ENCODE measurements at regions not wholly inside any gene's neighbourhood (a gene's known extent, or its start where the extent isn't known, plus 50 kb on each side); places are given as distances from the start of the nearest gene placed in this dataset.

- no peak overlapping the region for H2AFZ ChIP-seq (replicated peaks)
- Mint-ChIP-seq H3K4me1 (peaks cover under 1% of the 10 kb centered on the region), H3K4me3 (no peak overlapping the region), H3K9me3 (no peaks in the 10 kb centered on the region), H3K27ac (no peak overlapping the region), H3K27me3 (ENCODE audit: insufficient read depth, low read depth) (no peaks in the 10 kb centered on the region), H3K36me3 (no peaks in the 10 kb centered on the region)
- H3K9ac ChIP-seq: no peak overlapping the region
- no peak overlapping the region for H3K4me2 ChIP-seq
- no peak overlapping the region for H3K4me3 ChIP-seq
- no peak for DNase-seq (ENCODE audit: low spot score)
- H3K79me2 ChIP-seq (ENCODE audit: low read depth): peaks cover 28% of the 10 kb centered on the region
- no peak overlapping the region for H3K27ac ChIP-seq
- H3K36me3 ChIP-seq: no peaks in the 10 kb centered on the region
- H3K27me3 ChIP-seq: no peaks in the 10 kb centered on the region
- H3F3A ChIP-seq (ENCODE audit: low read depth): no peaks in the 10 kb centered on the region
- no peaks in the 10 kb centered on the region for H3K9me3 ChIP-seq (ENCODE audit: low read depth)
- TF ChIP-seq EZH2 (IDR thresholded peaks at IDR 0.05) (no peak), CTCF (IDR thresholded peaks at IDR 0.05) (no peak), EZH2phosphoT487 (IDR thresholded peaks at IDR 0.05) (no peak)
- peaks cover 15% of the 10 kb centered on the region for H3K4me1 ChIP-seq
- no peaks in the 10 kb centered on the region for H4K20me1 ChIP-seq (ENCODE audit: low read depth)
These were observed 249.4 kb downstream of the DHX15 start for GRCh38 chr4:24334906-24335305.

- peaks cover 49% of the 10 kb centered on the region for H3K79me2 ChIP-seq (ENCODE audit: low read depth)
- no peak overlapping the region for H3K4me3 ChIP-seq
- peaks cover 38% of the 10 kb centered on the region for H3K4me1 Mint-ChIP-seq
These were observed 253.8 kb downstream of the DHX15 start for GRCh38 chr4:24330573-24330972.

GRCh38 chr4:24330172-24330571, 254.2 kb downstream of the DHX15 start:
- H3K4me3 Mint-ChIP-seq: no peak overlapping the region
- no peaks in the 10 kb centered on the region for H3K36me3 ChIP-seq
- H3K27ac Mint-ChIP-seq: no peak overlapping the region

More at GRCh38 chr4:24330573-24330972, 253.8 kb downstream of the DHX15 start:
- H3K27me3 ChIP-seq: no peaks in the 10 kb centered on the region
- no peak for TF ChIP-seq EZH2 (IDR thresholded peaks at IDR 0.05)
- no peak for TF ChIP-seq CTCF (IDR thresholded peaks at IDR 0.05)
- no peak for TF ChIP-seq EZH2phosphoT487 (IDR thresholded peaks at IDR 0.05)
- no peaks in the 10 kb centered on the region for H3K36me3 ChIP-seq
- H3K4me1 ChIP-seq: peaks cover 44% of the 10 kb centered on the region
- DNase-seq (ENCODE audit: low spot score): no peak
- H3K9me3 Mint-ChIP-seq: no peaks in the 10 kb centered on the region
- peaks cover 19% of the 10 kb centered on the region for H3F3A ChIP-seq (ENCODE audit: low read depth)
- no peaks in the 10 kb centered on the region for H3K9me3 ChIP-seq (ENCODE audit: low read depth)
- H3K36me3 Mint-ChIP-seq: no peaks in the 10 kb centered on the region
- no peak overlapping the region for H2AFZ ChIP-seq (replicated peaks)
- no peak overlapping the region for H3K4me3 Mint-ChIP-seq
- peak overlapping the region; percentile 82 for H3K4me2 ChIP-seq
- no peak overlapping the region for H3K27ac ChIP-seq
- no peak overlapping the region for H3K9ac ChIP-seq
- no peaks in the 10 kb centered on the region for H4K20me1 ChIP-seq (ENCODE audit: low read depth)
- H3K27ac Mint-ChIP-seq: no peak overlapping the region
- H3K27me3 Mint-ChIP-seq (ENCODE audit: insufficient read depth, low read depth): peaks cover 3% of the 10 kb centered on the region

More at GRCh38 chr4:24330172-24330571, 254.2 kb downstream of the DHX15 start:
- Mint-ChIP-seq H3K4me1 (peaks cover 38% of the 10 kb centered on the region), H3K27me3 (ENCODE audit: insufficient read depth, low read depth) (peaks cover 3% of the 10 kb centered on the region), H3K36me3 (no peaks in the 10 kb centered on the region), H3K9me3 (no peaks in the 10 kb centered on the region)
- H3K4me3 ChIP-seq: no peak overlapping the region
- no peak overlapping the region for H3K27ac ChIP-seq
- TF ChIP-seq CTCF (IDR thresholded peaks at IDR 0.05): no peak
- TF ChIP-seq EZH2phosphoT487 (IDR thresholded peaks at IDR 0.05): no peak
- no peak for TF ChIP-seq EZH2 (IDR thresholded peaks at IDR 0.05)
- peak overlapping the region; percentile 82 for H3K4me2 ChIP-seq
- H3K79me2 ChIP-seq (ENCODE audit: low read depth): peaks cover 52% of the 10 kb centered on the region
- H3K4me1 ChIP-seq: peaks cover 44% of the 10 kb centered on the region
- no peak overlapping the region for H3K9ac ChIP-seq
- H2AFZ ChIP-seq (replicated peaks): no peak overlapping the region
- H3F3A ChIP-seq (ENCODE audit: low read depth): peaks cover 19% of the 10 kb centered on the region
- no peaks in the 10 kb centered on the region for H3K27me3 ChIP-seq
- H4K20me1 ChIP-seq (ENCODE audit: low read depth): no peaks in the 10 kb centered on the region
- no peak for DNase-seq (ENCODE audit: low spot score)
- H3K9me3 ChIP-seq (ENCODE audit: low read depth): no peaks in the 10 kb centered on the region

Data from neural progenitor cell (in vitro differentiated cells).